Fibroblast of mammary gland (primary cell): ENCODE measurements at regions not wholly inside any gene's neighbourhood (a gene's known extent, or its start where the extent isn't known, plus 50 kb on each side); places are given as distances from the start of the nearest gene placed in this dataset.

Source experiments
- DNase-seq: peaks from one replicate; pipeline ENCODE4 v3.0.0-alpha.2; 2010; ENCODE audit warnings: low read depth
- H3K4me3 ChIP-seq: 2 replicates; pipeline ENCODE4 v1.5.1; 2011; ENCODE audit warnings: low read depth, mild to moderate bottlenecking, low read length, moderate library complexity; ENCODE audit not compliant: control insufficient read depth
- TF ChIP-seq, protein P1 (sequence below): conservative IDR thresholded peaks from 2 replicates; pipeline ENCODE4 v1.5.1; 2011; ENCODE audit warnings: low read depth, low read length, inconsistent platforms; ENCODE audit not compliant: control insufficient read depth, insufficient read depth

DNA sequence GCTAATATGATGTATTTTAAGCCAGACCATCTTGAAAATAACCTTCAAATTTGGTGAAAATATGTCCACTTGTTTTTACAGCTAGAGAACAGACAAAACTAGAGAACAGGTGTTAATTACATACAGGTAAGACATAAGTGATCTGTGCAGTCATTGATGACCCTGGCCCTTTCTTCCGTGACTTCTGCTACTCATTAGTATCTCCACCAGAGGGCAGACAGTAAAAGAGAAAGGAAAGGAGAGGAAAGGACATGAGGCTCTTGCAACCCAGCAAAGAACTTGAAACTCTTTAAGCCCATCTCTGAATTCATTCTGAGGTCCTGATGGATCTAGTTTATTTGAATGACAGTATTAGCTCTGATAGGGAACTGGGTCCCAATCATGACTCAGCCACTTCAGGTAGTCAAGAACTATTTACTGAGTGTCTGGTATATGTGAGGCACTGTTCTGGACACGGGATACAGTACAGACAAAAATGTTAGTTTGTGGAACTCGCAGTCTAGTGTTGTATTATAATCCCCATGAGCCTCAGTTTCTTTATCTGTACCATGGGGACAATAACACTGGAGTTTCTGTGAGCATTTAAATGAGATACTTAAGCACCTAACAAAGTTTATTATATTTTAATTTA, 121.0 kb upstream of the TEX13D start:
- peak; percentile 30 for DNase-seq
- TF ChIP-seq, protein P1, sequence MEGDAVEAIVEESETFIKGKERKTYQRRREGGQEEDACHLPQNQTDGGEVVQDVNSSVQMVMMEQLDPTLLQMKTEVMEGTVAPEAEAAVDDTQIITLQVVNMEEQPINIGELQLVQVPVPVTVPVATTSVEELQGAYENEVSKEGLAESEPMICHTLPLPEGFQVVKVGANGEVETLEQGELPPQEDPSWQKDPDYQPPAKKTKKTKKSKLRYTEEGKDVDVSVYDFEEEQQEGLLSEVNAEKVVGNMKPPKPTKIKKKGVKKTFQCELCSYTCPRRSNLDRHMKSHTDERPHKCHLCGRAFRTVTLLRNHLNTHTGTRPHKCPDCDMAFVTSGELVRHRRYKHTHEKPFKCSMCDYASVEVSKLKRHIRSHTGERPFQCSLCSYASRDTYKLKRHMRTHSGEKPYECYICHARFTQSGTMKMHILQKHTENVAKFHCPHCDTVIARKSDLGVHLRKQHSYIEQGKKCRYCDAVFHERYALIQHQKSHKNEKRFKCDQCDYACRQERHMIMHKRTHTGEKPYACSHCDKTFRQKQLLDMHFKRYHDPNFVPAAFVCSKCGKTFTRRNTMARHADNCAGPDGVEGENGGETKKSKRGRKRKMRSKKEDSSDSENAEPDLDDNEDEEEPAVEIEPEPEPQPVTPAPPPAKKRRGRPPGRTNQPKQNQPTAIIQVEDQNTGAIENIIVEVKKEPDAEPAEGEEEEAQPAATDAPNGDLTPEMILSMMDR = peak; percentile 60
- H3K4me3 ChIP-seq = no peak overlapping the region

DNA sequence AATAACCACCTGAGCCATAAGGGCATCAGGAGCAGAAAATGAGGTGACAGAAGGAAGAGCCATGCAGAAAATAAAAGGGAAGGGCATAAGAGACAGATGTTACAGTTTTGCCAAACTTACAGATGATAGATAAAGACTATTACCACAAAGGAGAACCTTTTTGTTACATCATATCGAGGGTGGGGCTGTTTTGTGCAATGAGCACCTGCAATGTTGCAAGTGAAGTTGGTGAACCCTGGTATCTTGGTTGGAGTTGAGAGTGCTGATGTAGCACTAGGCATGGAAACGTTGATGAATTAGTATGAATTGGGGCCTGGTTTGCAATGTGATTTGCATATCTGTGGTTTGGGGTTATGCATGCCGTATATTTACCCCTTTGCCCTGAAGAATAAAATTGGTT, 119.8 kb upstream of the TEX13D start:
- no peak for DNase-seq
- TF ChIP-seq, protein P1 = no peak
- no peak overlapping the region for H3K4me3 ChIP-seq

DNA sequence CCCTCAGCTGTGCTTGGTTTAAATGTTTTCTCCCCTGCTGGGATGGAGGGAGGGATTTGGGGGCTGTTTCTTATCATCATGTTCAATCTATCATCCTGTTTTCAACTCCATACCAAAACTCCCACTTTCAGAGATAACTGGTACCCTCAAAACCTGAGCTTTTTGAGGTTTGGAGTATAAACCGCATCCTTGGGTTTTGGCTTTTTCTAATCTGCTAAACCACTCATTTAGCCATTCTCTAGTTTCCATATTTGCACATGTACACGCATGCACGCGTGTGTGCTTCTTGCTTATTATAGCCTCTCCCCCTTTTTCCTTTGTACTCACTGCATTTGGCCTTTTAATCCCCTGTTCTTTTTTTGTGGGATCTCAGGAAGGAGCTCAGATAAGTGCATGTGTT, 116.7 kb upstream of the TEX13D start:
- no peak for DNase-seq
- TF ChIP-seq, protein P1 = no peak
- H3K4me3 ChIP-seq = no peak overlapping the region

DNA sequence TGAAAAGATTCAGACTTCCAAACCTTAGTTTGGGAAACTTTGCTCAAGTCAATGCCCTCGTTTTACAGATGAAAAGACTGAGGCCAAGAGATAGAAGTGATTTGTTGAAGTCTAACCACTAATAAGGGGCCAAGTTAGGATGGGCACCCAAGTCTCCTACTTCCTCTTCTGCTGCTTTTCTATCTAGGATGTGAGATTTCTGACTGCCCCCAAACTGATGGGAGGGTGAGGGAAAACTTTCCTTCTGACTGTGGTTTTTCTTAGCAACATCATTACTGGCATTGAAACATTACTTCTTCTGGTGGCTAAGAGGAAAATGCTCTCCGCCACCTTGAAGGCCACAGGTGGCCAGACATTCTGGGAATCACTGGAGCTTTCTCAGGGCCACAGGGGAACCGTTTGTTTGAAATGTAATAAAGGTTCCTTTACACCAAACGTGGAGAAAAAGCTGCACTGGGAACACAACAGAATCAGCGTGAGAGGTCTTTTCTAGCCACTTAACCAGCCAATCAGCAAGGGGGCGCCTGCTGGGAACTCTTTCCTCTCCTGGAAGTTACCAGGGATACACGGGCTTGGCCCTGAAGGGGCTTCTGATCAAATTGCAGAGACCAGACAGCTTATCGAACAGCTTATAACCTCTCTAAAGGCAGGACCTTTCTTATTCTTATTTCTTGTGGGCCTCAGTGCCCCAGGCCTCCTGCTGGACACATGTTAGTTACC, 115.9 kb upstream of the TEX13D start:
- TF ChIP-seq, protein P1 = no peak
- DNase-seq = no peak
- H3K4me3 ChIP-seq = no peak overlapping the region

DNA sequence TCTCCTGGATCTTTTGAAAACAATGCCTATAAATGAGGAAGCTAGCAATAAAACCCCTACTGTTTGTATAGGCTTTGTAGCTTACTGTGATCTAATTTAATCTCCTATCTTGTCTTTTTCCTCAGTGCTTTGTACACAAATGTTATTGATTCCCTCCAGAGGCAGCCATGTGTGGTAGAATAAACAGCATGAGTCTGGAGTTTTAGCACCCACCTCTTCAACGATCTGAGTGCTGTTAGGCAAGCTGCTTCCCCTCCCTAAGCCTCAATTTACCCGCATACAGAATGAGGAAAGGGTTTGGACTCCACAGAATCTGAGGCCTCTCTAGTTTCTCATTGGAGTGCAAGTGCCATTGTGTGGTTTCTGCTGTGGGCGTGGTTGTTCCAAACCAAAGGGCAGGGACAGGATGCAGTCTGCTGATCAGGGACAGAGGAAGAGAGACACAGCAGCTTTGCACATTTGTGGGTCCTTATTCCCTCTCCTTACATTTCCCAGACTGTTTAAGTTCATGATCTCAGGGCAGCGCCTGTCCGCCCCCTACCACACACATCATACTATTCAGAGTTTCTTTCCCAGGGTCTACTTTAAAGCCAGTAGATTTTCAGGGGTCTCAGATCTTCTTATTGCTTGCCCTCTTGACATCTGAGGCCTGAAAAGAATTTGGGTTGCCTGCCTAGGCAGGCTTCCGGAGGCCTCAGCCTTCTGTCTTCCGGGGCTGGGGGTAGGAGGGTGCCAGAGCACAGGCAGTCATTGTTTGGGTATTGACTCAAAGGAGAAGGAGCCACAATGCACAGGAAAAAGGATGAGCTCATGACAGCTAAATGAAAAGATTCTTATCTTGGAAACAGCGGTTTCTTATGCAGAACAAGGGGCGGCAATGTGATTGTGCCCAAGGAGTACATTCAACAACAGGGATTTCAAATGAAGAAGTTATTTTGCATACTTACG, 114.9 kb upstream of the TEX13D start:
- no peak for DNase-seq
- H3K4me3 ChIP-seq = no peak overlapping the region

DNA sequence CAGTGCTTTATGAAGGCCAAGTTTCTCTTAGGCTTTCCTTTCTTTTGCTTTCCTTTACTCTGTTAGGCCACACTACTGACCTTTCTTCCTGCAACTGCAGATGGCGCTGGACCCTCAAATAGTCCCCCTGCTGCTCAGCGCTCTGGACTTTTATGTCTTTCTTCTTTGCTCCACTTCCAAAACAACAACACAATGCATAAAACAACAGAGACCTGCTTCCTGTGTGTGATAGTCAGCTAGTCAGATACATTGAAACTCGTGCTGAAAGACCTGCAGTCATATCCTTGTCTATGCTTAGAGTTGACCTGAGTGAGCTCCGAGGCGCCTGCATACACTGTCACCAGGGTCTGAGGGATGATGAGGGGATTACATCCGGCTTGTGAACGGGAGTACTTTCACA, 108.9 kb upstream of the TEX13D start:
- no peak overlapping the region for H3K4me3 ChIP-seq
- TF ChIP-seq, protein P1 = no peak
- DNase-seq = no peak

More for the DNA sequence above, 114.9 kb upstream of the TEX13D start:
- TF ChIP-seq, protein P1 = no peak
